Rectal smooth muscle tissue (tissue), 1 donor: ENCODE measurements at regions not wholly inside any gene's neighbourhood (a gene's known extent, or its start where the extent isn't known, plus 50 kb on each side); places are given as distances from the start of the nearest gene placed in this dataset.

ENCODE experiments used
- H3K27ac ChIP-seq: one replicate; pipeline ENCODE4 v1.7.0; 2013; ENCODE audit warnings: low read depth, low read length, inconsistent platforms
- H3K27me3 ChIP-seq: one replicate; pipeline ENCODE4 v1.7.0; 2013; ENCODE audit warnings: low read length; ENCODE audit not compliant: control insufficient read depth, insufficient read depth
- H3K36me3 ChIP-seq: one replicate; pipeline ENCODE4 v1.7.0; 2013; ENCODE audit warnings: low read length; ENCODE audit not compliant: control insufficient read depth, insufficient read depth
- H3K4me1 ChIP-seq: one replicate; pipeline ENCODE4 v1.7.0; 2013; ENCODE audit warnings: low read length; ENCODE audit not compliant: control insufficient read depth, insufficient read depth
- H3K4me3 ChIP-seq: one replicate; pipeline ENCODE4 v1.7.0; 2013; ENCODE audit warnings: low read length
- H3K9ac ChIP-seq: one replicate; pipeline ENCODE4 v1.7.0; 2013; ENCODE audit warnings: low read length

GRCh38 chr2:8081130-8081529 is 600.7 kb upstream of the ID2 start:
- Histone ChIP-seq H3K4me3 (no peak overlapping the region), H3K9ac (no peak overlapping the region), H3K27me3 (no peaks in the 10 kb centered on the region), H3K4me1 (no peaks in the 10 kb centered on the region), H3K27ac (no peak overlapping the region), H3K36me3 (no peaks in the 10 kb centered on the region)

DNA sequence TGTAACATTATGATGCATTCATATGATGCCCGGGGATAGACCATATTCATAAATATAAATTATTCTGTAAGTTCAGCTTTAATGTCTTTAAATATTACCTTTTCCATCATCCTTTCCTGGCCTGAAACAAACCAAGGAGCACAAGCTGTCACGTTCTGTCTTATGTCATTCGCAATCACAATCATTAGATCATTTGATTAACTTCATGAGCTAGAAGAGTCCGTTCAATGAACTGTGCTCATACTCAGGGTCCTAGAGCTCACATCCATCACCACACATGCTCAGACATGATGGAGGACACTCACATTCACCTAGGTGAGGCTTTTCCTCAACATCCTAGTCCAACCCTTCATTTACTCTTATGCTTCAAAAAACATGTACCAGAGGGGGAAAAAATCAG is 599.0 kb upstream of the ID2 start:
- H3K4me3 ChIP-seq = no peak overlapping the region
- no peak overlapping the region for H3K9ac ChIP-seq
- H3K27ac ChIP-seq = no peak overlapping the region

DNA sequence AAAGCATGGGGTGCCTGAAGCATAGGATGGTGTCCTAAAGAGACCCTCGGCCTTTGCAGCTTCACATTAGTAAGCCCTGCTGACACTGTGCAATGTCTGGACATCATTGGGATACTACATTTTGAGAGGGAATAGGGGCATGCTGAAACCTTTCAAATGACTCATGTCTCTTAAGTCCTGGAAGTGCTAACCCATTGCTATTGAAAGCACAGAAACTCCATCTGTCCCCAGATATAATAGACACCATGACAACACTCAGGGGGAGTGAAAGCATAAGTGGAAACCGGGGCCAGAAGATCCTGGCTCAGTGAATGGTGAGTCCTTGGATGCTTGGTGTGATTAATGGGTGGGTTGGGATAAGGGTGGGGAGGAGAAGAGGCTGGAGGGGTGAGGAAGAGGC is 595.5 kb upstream of the ID2 start:
- H3K36me3 ChIP-seq = no peaks in the 10 kb centered on the region
- H3K4me1 ChIP-seq = no peaks in the 10 kb centered on the region
- H3K9ac ChIP-seq = no peak overlapping the region
- no peaks in the 10 kb centered on the region for H3K27me3 ChIP-seq
- H3K27ac ChIP-seq = no peak overlapping the region
- H3K4me3 ChIP-seq = no peak overlapping the region

More for the DNA sequence above, 599.0 kb upstream of the ID2 start:
- Histone ChIP-seq H3K4me1 (no peaks in the 10 kb centered on the region), H3K36me3 (no peaks in the 10 kb centered on the region), H3K27me3 (no peaks in the 10 kb centered on the region)

DNA sequence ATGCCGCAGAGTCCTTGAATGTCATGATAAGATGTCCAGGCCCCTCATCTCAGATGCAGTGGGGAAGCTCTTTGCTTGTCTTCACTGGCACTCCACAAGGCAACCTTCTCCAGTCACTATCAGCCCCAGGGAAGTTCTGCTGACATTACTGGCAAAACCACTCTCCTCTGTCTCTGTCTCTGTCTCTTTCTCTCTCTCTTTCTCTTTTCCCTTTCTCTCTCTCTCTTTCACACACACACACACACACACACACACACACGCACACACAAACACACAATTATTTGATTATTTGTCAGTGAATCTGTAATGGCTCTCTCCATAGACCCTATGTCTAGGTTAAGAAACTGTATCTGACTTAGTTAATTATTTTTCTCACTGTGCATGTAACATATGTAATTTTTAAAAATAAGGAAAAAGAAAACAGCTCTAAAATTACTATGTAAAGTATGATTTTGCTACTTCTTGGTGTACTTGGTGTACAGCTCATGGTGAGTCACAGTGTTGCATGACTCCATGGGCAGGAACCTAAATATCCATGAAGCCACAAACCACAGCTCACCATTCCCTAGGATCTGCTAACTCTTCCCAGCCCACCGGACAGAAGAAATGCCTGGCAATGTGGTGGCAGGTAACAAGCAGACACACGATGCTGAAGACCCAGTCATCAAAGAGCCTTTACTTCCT is 594.9 kb upstream of the ID2 start:
- H3K4me1 ChIP-seq = no peaks in the 10 kb centered on the region
- H3K36me3 ChIP-seq = no peaks in the 10 kb centered on the region
- H3K27me3 ChIP-seq = no peaks in the 10 kb centered on the region
- H3K9ac ChIP-seq = no peak overlapping the region
- H3K4me3 ChIP-seq = no peak overlapping the region
- no peak overlapping the region for H3K27ac ChIP-seq

DNA sequence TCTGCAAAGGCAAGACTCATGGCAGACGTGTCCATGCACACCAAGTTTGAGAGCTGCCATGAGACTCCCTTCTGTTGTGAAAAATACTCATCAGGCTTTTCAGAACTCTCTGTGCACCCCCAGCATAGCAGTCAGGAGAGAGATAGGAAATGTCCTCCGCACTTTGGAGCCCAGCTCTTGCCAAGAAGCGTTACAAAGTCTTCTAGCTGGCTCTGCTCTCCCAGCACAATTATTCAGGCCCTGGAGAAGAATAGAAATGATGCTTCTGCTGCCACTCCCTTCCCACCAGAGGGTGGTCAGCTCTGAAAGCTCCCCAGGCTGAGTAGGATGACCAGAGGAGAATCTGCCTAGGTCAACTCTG is 594.4 kb upstream of the ID2 start:
- H3K27ac ChIP-seq = no peak overlapping the region
- H3K4me3 ChIP-seq = no peak overlapping the region

DNA sequence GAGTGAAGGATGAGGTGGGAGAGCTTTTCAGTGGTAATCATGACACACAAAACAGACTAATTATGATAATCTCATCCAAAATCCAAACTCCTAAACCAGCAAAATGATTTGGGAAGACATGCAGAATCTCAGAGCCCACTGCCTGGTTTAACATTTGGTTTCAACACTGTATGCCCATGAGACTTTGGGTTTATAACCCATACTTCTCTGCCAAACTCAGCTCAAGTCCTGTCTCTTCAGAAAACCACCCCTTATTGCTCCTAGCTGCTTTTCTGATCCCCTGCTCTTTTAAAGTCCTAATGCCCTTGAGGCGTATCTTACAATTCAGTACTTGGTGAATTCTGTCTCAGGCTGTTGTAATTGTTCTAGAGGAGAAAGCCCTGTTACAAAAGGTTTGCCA is 593.0 kb upstream of the ID2 start:
- no peaks in the 10 kb centered on the region for H3K36me3 ChIP-seq
- no peak overlapping the region for H3K4me3 ChIP-seq
- no peak overlapping the region for H3K27ac ChIP-seq
- no peaks in the 10 kb centered on the region for H3K27me3 ChIP-seq
- no peak overlapping the region for H3K9ac ChIP-seq
- H3K4me1 ChIP-seq = no peaks in the 10 kb centered on the region

More for the DNA sequence above, 594.4 kb upstream of the ID2 start:
- Histone ChIP-seq H3K9ac (no peak overlapping the region), H3K27me3 (no peaks in the 10 kb centered on the region), H3K4me1 (no peaks in the 10 kb centered on the region), H3K36me3 (no peaks in the 10 kb centered on the region)

GRCh38 chr2:8089596-8089995 is 592.3 kb upstream of the ID2 start:
- no peaks in the 10 kb centered on the region for H3K27me3 ChIP-seq
- H3K4me1 ChIP-seq = no peaks in the 10 kb centered on the region
- no peak overlapping the region for H3K9ac ChIP-seq
- no peak overlapping the region for H3K27ac ChIP-seq
- no peaks in the 10 kb centered on the region for H3K36me3 ChIP-seq
- no peak overlapping the region for H3K4me3 ChIP-seq

- Histone ChIP-seq H3K9ac (no peak overlapping the region), H3K4me1 (no peaks in the 10 kb centered on the region), H3K27ac (no peak overlapping the region), H3K27me3 (no peaks in the 10 kb centered on the region), H3K4me3 (no peak overlapping the region), H3K36me3 (no peaks in the 10 kb centered on the region)
These were observed 590.8 kb upstream of the ID2 start for GRCh38 chr2:8090748-8091700.

- H3K4me1 ChIP-seq = no peaks in the 10 kb centered on the region
- H3K9ac ChIP-seq = no peak overlapping the region
- H3K36me3 ChIP-seq = no peaks in the 10 kb centered on the region
- H3K27ac ChIP-seq = no peak overlapping the region
- no peaks in the 10 kb centered on the region for H3K27me3 ChIP-seq
- no peak overlapping the region for H3K4me3 ChIP-seq
These were observed 587.3 kb upstream of the ID2 start for GRCh38 chr2:8094526-8094925.

- H3K4me3 ChIP-seq = no peak overlapping the region
- H3K9ac ChIP-seq = no peak overlapping the region
- H3K4me1 ChIP-seq = no peaks in the 10 kb centered on the region
- no peaks in the 10 kb centered on the region for H3K27me3 ChIP-seq
- no peak overlapping the region for H3K27ac ChIP-seq
- no peaks in the 10 kb centered on the region for H3K36me3 ChIP-seq
These were observed 585.9 kb upstream of the ID2 start for GRCh38 chr2:8095978-8096377.

DNA sequence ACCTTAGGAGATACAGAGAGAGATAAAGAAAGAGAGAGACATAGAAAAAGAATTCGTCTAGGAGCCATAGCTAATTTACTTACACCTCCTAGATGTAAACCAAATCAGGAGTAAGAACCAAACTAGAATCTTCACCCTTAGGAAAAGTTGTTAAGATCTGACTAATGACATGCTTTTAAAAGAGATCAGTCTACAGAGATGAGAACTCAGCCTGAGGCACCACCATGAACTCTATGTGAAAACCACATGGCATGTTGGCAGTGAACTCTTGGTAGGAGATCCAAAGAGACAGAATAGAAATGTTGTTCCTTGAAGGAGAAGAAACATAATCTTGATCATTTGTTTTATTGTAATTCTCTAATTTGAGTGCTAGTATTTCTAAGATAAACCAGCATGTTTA is 585.4 kb upstream of the ID2 start:
- H3K4me1 ChIP-seq = no peaks in the 10 kb centered on the region
- H3K27ac ChIP-seq = no peak overlapping the region
- H3K9ac ChIP-seq = no peak overlapping the region
- no peaks in the 10 kb centered on the region for H3K27me3 ChIP-seq
- no peaks in the 10 kb centered on the region for H3K36me3 ChIP-seq
- no peak overlapping the region for H3K4me3 ChIP-seq

DNA sequence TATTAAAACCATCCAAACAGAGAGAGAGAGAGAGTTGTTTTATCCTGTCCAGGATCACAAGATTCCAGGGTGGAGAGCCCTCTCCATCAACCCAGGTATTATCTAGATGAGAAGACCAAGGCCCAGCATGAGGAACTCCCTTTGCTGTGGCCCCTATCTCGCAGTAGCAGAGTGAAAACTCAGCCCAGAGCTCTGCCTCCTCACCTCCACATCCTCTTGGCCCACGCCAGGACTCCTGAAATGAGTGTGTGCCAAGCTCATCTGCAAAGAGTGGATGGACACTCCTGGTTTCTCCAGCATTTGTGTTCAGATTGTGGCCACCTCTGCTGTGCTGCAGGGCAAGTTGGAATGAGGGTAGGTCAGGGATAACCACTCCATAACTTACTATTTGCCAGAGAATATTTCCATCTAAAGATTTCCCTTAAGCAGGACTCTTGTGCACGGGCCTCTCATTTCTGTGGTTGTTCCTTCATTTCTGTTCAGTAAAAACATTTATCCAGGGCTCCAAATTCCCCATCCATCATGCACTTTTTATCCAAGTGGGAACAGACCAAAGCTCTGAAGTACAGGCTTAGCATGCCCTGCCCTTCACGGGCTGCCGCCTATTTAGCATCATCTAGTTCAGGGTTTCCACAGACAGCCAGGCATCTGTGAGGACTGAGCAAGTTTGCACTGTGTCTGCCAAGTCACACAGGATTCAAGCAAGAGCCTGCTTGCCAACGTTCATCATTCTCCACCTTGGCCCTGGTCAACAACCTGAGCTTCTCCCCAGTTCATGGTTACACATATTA is 583.2 kb upstream of the ID2 start:
- Histone ChIP-seq H3K27ac (peak overlapping the region; percentile 17), H3K36me3 (no peaks in the 10 kb centered on the region), H3K4me1 (no peaks in the 10 kb centered on the region), H3K27me3 (no peaks in the 10 kb centered on the region), H3K4me3 (no peak overlapping the region), H3K9ac (no peak overlapping the region)
